Activated CD4-positive, alpha-beta T cell treated with anti-CD3 and anti-CD28 coated beads, Interleukin-2, amount 10 ng/mL, durations not matched to agents 24 days and 14 days (primary cell): ENCODE measurements at regions not wholly inside any gene's neighbourhood (a gene's known extent, or its start where the extent isn't known, plus 50 kb on each side); places are given as distances from the start of the nearest gene placed in this dataset.
"Not testable (repeated sequence)": the region's sequence is repeated elsewhere in the genome, so short reads cannot be mapped to it uniquely, and the experiment has no call there.

ENCODE experiments used
- DNase-seq: peaks from one replicate; pipeline ENCODE4 v3.0.0; 2022
- H3K27ac Mint-ChIP-seq: one replicate; pipeline ENCODE4 v1.8.0; 2022; ENCODE audit warnings: mild to moderate bottlenecking, mixed read lengths
- H3K27me3 Mint-ChIP-seq: one replicate; pipeline ENCODE4 v1.8.0; 2022; ENCODE audit warnings: mixed read lengths
- H3K36me3 Mint-ChIP-seq: one replicate; pipeline ENCODE4 v1.8.0; 2022; ENCODE audit warnings: low read depth, mild to moderate bottlenecking, mixed read lengths
- H3K4me1 Mint-ChIP-seq: one replicate; pipeline ENCODE4 v1.8.0; 2021; ENCODE audit warnings: mixed read lengths
- H3K4me3 Mint-ChIP-seq: one replicate; pipeline ENCODE4 v1.8.0; 2022; ENCODE audit warnings: mild to moderate bottlenecking, moderate library complexity, mixed read lengths
- H3K9me3 Mint-ChIP-seq: one replicate; pipeline ENCODE4 v1.8.0; 2021; ENCODE audit warnings: mixed read lengths
- intact Hi-C: fragments of 100-400 bp; cut with micrococcal nuclease; formaldehyde crosslinking; loops from one replicate; pipeline ENCODE4 v1.15.1; 2023

DNA sequence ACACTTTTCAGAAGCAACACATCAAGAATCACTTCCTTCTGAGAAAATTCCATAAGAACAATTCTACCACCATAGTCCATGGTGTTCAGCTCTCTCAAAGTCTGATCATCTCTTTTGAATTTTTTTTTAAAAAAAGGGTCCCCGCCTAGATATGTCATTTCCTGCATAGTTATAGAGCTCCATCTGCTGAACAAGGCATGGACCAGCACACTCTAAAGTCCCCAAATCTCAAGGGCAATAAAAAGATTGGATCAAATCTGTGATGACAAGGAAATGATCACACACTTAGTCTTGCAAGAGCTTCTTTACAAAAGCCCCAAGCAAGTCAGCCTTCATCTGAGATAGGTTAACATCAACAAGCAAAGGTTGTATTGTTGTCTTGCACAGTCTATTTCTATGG is 100.7 kb upstream of the STMND1 start:
- Mint-ChIP-seq H3K9me3 (no peaks in the 10 kb centered on the region), H3K4me3 (no peak overlapping the region), H3K27ac (no peak overlapping the region), H3K27me3 (peaks cover 28% of the 10 kb centered on the region), H3K4me1 (no peaks in the 10 kb centered on the region), H3K36me3 (no peaks in the 10 kb centered on the region)
- intact Hi-C loops: no loop called here
- DNase-seq: no peak

DNA sequence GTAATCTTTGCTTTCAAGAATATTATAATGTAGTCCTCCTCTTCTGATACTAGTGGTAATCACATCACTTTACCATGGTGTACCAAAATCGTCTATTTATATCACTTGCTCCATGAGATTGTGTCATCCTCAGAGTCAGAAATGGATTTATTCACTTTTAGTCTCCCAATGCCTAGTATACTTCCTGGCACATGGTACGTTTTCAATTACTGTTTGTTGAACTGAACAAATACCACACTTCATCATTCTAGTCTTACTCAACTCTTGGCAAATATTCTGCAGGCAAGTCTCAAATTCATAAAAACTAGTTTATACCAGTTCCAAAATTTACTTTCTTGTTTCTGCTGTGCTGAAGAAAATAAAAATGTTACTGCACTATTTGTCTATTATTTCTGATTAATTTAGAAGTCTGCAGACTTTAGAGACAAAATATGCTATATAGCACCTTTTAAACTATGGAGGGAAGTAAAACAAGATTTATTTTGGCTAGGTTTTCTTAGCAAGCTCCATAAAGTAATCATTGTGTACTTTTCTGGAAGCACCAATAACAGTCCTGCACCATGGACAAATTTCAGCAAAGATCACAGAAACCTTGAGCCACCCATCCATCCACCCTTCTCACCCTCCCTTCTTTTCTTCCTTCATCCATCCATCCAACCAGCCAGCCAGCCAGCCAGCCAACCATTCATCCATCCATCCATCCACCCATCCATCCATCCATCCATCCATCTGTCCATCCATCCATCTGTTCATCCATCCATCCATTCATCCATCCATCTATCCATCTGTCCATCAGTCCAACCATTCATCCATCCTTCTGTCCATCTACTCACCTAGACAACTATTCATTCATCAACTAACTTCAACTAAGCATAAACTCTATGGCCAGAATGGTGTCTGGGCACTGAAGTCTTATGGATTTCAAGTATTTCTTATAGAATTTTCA is 102.1 kb upstream of the STMND1 start:
- Mint-ChIP-seq H3K36me3 (no peaks in the 10 kb centered on the region), H3K4me1 (no peaks in the 10 kb centered on the region), H3K27me3 (peaks cover 34% of the 10 kb centered on the region), H3K9me3 (no peaks in the 10 kb centered on the region), H3K4me3 (no peak overlapping the region), H3K27ac (no peak overlapping the region)
- intact Hi-C loops: no loop called here
- no peak for DNase-seq

DNA sequence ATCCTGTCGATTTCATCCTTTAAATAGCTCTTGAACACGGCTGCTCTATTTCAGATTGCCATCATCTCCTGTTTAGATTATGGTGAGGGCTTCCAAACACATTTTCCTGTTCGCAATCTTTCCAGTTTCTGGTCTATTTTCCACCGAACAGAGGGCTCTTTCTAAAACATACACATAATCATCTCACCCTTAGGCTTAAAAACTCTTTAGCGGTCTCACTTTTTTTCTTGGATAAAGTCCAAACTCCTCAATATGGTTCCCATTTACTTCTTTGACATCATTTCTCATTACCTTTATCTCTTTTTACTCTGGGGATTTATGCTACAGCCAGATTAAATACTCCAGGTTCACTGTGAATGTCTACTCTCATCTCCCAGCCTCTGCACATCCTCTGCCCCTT is 103.4 kb upstream of the STMND1 start:
- no peak overlapping the region for H3K27ac Mint-ChIP-seq
- H3K4me3 Mint-ChIP-seq: no peak overlapping the region
- H3K27me3 Mint-ChIP-seq: peaks cover 33% of the 10 kb centered on the region
- no peaks in the 10 kb centered on the region for H3K36me3 Mint-ChIP-seq
- no peaks in the 10 kb centered on the region for H3K4me1 Mint-ChIP-seq
- intact Hi-C loops: no loop called here
- DNase-seq: no peak
- H3K9me3 Mint-ChIP-seq: no peaks in the 10 kb centered on the region

DNA sequence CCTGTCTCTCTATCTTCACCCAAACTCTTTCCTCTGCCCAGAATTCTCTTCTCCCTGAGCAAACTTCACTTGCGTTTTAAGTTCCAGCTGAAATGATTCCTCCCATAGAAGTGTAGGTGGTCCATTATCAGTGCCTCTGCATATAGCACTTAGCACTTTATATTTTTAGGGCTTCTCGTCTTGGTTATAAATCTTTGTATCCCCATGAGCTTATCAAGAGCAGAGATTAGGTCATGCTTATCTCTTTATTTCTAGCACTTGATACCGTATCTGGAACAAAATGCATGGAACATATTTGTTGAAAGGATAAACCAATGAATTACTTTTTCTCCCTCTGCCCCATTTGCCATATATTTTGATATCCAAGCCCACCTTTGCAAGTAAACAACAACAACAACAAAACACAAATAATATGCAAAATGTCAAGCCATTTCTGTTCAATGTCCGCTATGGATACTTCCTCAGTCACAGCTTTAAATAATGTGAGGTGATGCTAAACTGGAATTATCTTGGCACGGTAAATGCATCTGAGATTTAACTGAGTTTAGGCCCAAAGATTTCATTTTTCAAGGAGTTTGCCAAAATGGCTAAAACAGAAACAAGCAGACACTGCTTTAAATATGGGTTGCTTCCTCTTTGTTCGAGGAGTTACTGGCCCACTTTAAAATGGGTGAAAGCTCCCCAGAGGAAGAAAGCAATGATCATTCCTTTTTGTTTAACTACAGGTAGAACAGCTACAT is 106.2 kb upstream of the STMND1 start:
- Mint-ChIP-seq H3K4me3 (no peak overlapping the region), H3K27ac (no peak overlapping the region), H3K27me3 (peaks cover 29% of the 10 kb centered on the region), H3K4me1 (no peaks in the 10 kb centered on the region), H3K36me3 (no peaks in the 10 kb centered on the region), H3K9me3 (no peaks in the 10 kb centered on the region)
- intact Hi-C loops: no loop called here
- no peak for DNase-seq

DNA sequence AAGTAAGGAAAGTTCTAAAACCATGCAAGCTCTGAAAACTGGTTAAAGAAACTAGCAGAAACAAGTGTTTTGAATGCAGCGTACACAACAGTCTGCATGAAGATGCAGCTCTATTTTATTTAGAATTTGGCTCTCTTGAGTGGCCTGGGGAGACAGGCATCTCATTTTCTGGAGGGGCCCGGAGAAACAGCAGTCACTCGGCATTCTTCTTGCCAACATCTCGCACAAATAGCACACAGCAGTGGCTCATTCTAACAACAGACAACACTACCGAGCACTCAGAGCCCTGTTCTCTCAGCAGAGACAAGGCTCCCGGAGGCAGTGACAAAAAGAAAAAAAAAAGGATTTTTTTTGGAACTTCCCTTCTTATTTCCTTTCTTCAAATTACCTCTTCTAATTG is 108.5 kb upstream of the STMND1 start:
- no peaks in the 10 kb centered on the region for H3K9me3 Mint-ChIP-seq
- H3K4me3 Mint-ChIP-seq: no peak overlapping the region
- no peaks in the 10 kb centered on the region for H3K4me1 Mint-ChIP-seq
- DNase-seq: no peak
- H3K36me3 Mint-ChIP-seq: no peaks in the 10 kb centered on the region
- no peak overlapping the region for H3K27ac Mint-ChIP-seq
- intact Hi-C loops: no loop called here
- H3K27me3 Mint-ChIP-seq: peaks cover 21% of the 10 kb centered on the region

DNA sequence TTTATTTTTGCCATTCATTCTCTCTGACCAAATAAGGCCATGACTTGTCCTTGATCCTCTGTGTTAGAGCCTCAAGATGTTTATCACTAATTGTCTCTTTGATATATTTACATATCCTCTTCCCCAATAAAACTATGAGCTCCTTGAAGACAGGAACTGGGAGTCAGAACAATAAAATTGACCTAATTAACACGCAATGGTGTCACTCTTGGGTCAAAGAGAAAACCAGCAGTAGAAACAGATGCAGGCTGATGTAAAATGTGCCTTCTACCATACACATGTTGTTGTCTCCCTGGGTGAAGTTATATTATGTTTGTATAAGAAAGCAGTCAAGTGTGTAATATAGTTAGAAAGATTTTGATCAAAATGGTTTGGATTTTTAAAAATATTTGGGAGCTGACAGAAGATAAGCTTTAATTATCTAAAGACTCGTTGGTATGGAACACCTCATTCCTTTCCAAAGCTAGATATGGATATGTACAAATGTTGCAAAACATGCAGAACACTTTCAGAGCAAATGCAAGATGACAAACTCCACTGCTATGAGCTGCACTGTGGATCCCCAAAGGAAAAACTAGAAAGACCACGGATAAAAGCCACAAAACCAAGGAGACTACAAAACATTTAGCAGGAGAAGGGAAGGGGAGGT is 109.7 kb upstream of the STMND1 start:
- H3K9me3 Mint-ChIP-seq: no peaks in the 10 kb centered on the region
- intact Hi-C loops: no loop called here
- no peaks in the 10 kb centered on the region for H3K36me3 Mint-ChIP-seq
- no peak for DNase-seq
- peaks cover 21% of the 10 kb centered on the region for H3K27me3 Mint-ChIP-seq
- H3K4me3 Mint-ChIP-seq: no peak overlapping the region
- no peaks in the 10 kb centered on the region for H3K4me1 Mint-ChIP-seq
- no peak overlapping the region for H3K27ac Mint-ChIP-seq

DNA sequence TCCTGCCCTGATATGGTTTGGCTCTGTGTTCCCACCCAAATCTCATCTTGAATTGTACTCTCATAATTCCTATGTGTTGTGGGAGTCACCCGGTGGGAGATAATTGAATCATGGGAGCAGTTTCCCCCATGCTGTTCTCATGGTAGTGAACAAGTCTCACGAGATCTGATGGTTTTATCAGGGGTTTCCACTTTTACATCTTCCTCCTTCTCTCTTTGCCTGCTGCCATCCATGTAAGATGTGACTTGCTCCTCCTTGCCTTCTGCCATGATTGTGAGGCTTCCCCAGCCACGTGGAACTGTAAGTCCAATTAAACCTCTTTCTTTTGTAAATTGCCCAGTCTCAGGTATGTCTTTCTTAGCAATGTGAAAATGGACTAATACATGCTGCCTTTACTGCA is 111.9 kb upstream of the STMND1 start:
- DNase-seq, H3K27ac Mint-ChIP-seq, H3K4me1 Mint-ChIP-seq, H3K9me3 Mint-ChIP-seq, intact Hi-C loops, H3K36me3 Mint-ChIP-seq, H3K4me3 Mint-ChIP-seq: not testable (repeated sequence)
- H3K27me3 Mint-ChIP-seq: peaks cover 24% of the 10 kb centered on the region

DNA sequence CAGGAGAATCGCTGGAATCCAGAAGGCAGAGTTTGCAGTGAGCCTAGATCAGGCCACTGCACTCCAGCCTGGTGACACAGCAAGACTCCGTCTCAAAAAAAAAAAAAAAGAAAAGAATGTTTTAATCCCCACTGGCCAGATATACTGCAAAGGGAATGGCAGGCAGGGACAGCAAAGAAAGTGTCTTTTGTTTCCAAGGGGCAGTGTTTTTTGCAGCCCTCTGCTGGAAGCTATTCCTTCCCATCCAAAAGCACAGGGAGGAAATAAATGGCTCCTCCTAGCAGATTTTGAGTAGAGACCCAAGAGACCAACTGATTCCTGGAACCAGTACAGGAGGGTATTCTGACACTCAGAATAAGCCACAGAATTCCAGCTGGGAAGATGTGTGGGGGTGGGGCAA is 112.5 kb upstream of the STMND1 start:
- H3K27me3 Mint-ChIP-seq: peaks cover 24% of the 10 kb centered on the region
- intact Hi-C loops: no loop called here
- no peak overlapping the region for H3K4me3 Mint-ChIP-seq
- H3K27ac Mint-ChIP-seq: no peak overlapping the region
- no peak for DNase-seq
- H3K36me3 Mint-ChIP-seq: no peaks in the 10 kb centered on the region
- no peaks in the 10 kb centered on the region for H3K4me1 Mint-ChIP-seq
- H3K9me3 Mint-ChIP-seq: no peaks in the 10 kb centered on the region

DNA sequence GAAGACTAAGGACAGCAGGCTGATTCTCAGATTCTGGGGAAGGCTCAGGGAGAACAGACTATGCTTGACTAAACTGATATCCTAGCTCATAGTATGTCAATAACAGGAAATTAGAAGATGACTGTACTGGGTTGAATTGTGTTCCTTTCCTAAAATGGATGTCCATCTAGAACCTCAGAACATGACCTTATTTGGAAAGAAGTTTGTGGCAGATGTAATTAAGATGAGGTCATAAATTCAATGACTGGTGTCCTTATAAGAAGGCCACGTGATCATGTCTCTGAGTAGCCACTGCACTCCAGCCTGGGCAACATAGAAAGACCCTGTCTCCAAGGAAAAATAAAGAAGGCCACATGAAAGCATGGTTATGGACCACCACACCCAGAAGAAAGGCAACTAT is 113.9 kb upstream of the STMND1 start:
- Mint-ChIP-seq H3K27me3 (peaks cover 27% of the 10 kb centered on the region), H3K9me3 (no peaks in the 10 kb centered on the region), H3K4me3 (no peak overlapping the region), H3K27ac (no peak overlapping the region), H3K36me3 (no peaks in the 10 kb centered on the region), H3K4me1 (no peaks in the 10 kb centered on the region)
- intact Hi-C loops: no loop called here
- DNase-seq: no peak

DNA sequence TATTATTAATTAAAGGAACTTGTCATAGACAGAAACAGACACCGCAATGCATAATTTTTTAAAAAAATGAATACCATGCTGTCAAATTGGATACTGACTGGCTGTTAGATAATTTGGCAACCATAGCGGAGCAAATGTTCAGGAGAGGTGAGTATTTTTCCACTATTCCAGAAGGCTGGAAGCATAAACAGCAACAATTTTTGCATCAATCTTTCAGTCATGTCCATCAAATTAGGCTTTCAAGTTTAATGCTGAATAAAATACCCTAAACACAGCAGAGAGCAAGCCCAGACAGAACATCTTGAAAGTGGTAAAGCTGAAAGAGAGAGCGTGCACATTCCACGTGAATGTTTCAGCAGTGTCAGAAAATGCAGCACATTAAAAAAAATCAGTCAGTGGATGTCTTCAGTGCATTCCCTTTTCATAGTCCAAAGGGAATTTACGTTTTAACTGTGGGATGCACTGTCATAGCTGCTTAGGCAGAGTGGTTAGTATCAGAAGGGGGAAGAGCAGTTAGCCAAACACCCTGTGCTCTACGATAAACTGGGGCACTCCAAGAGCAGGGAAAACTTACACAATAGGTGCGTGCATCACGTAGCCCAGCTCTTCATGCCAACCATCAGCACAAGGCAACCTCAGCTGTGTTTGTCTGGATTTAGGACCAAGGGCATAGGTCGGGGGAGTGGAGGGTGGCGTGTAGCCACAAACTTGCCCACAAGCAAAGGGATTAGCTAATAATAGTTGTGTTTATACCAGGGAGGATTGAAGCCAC is 116.2 kb upstream of the STMND1 start:
- H3K36me3 Mint-ChIP-seq: no peaks in the 10 kb centered on the region
- DNase-seq: no peak
- H3K9me3 Mint-ChIP-seq: no peaks in the 10 kb centered on the region
- H3K27ac Mint-ChIP-seq: no peak overlapping the region
- intact Hi-C loops: no loop called here
- no peak overlapping the region for H3K4me3 Mint-ChIP-seq
- no peaks in the 10 kb centered on the region for H3K4me1 Mint-ChIP-seq
- H3K27me3 Mint-ChIP-seq: peaks cover 22% of the 10 kb centered on the region

DNA sequence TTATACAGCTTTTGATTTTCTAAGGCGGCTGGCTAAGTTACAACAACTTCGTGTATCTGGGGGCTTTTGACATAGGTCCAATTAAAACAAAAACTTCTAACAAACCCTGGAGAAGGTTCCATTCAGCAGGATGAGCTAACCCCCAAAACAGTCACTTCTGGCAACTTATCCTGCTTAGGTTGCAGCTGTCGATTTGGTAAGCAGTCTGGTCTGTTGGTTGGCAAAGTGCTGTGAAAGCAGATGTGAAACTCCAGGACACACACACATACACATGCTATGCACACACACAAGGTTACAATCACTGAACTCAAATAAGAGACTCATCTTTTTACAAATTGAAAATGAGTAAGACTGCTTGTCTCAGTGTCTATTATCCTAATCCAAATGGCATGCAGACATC is 119.0 kb upstream of the STMND1 start:
- H3K27ac Mint-ChIP-seq: no peak overlapping the region
- no peaks in the 10 kb centered on the region for H3K36me3 Mint-ChIP-seq
- H3K9me3 Mint-ChIP-seq: no peaks in the 10 kb centered on the region
- H3K4me3 Mint-ChIP-seq: no peak overlapping the region
- no peaks in the 10 kb centered on the region for H3K4me1 Mint-ChIP-seq
- peaks cover 33% of the 10 kb centered on the region for H3K27me3 Mint-ChIP-seq
- DNase-seq: no peak
- intact Hi-C loops: no loop called here

DNA sequence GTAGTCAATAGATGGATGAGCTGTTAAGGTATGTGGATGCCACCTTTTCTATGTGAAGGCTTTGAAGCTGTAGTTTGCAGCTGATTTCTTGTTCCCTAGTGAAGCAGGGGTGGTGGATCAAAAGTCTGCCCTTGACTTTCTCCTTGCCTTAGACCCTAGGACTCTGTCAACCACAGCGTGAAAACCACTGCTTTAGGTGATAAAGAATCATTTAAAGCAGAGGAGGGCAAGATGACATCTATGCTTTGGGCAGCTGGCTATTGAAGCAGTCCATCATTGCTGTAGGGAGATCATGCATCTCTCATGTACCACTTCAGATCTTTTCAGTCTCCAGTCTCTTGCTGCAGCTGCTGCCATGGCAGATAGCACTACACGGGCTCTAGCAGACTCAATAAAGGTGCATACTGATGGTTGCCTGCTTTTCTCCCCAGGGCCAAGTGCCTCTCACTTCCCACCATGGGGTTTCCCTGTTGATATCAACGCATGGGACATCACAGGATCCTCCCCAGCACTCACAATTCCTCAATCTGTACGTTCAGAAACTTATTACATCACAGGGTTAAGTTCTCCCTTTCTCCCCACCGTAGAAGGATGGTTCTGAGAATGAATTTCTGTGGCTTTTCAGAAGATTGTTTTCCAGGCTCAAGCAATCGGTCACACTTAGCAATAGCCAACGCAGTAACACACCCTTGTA is 122.0 kb upstream of the STMND1 start:
- H3K27me3 Mint-ChIP-seq: peaks cover 35% of the 10 kb centered on the region
- DNase-seq: no peak
- H3K9me3 Mint-ChIP-seq: no peaks in the 10 kb centered on the region
- H3K4me3 Mint-ChIP-seq: no peak overlapping the region
- H3K27ac Mint-ChIP-seq: no peak overlapping the region
- no peaks in the 10 kb centered on the region for H3K4me1 Mint-ChIP-seq
- no peaks in the 10 kb centered on the region for H3K36me3 Mint-ChIP-seq
- intact Hi-C loops: no loop called here

DNA sequence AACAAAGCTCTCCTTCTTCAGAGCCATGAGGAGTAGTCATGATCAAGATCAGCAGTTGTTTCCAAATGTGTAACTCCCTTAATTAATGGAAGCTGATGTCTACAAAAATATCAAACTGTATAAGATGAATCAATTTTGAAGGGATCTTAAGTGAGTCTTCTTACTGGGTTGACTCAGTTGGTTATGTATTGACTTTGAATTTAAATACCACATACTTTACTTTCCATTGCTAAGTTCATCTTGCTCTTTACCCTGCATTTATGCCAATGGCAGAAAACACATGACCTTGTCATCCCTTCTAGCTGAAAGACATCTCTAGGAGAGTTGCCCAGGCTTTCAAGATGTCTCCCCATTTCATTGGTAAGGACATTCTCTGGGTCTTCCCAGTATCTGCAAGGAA is 123.2 kb upstream of the STMND1 start:
- Mint-ChIP-seq H3K4me1 (no peaks in the 10 kb centered on the region), H3K9me3 (peaks cover 3% of the 10 kb centered on the region), H3K36me3 (no peaks in the 10 kb centered on the region), H3K4me3 (no peak overlapping the region), H3K27ac (no peak overlapping the region), H3K27me3 (peaks cover 31% of the 10 kb centered on the region)
- intact Hi-C loops: no loop called here
- DNase-seq: no peak
